B cell (primary cell): ENCODE measurements at regions not wholly inside any gene's neighbourhood (a gene's known extent, or its start where the extent isn't known, plus 50 kb on each side); places are given as distances from the start of the nearest gene placed in this dataset.

Experiments used
- CTCF ChIP-seq: fragments of 200-600 bp; IDR thresholded peaks from one replicate; pipeline ENCODE4 v1.8.0; 2022; ENCODE audit warnings: antibody characterized with exemption, mild to moderate bottlenecking
- EZH2 ChIP-seq: IDR thresholded peaks from 2 replicates; pipeline ENCODE4 v1.6.1; 2012; ENCODE audit warnings: borderline replicate concordance, low read depth, mild to moderate bottlenecking, moderate library complexity, low read length; ENCODE audit not compliant: insufficient read depth, poor library complexity, severe bottlenecking

GRCh38 chr2:390959-391358, 103.1 kb upstream of the ALKAL2 start:
- TF ChIP-seq CTCF (no peak), EZH2 (no peak)
